ENCODE measurements at regions not wholly inside any gene's neighbourhood (a gene's known extent, or its start where the extent isn't known, plus 50 kb on each side); places are given as distances from the start of the nearest gene placed in this dataset.

GRCh38 chr12:124462750-124463149 lies 104.7 kb downstream of the NCOR2 start:
- Histone ChIP-seq H3K27ac (peak overlapping the region in 1 of 12 donors; percentile 61), H3K9me3 (peaks cover 0 to 2% (median 0%) of the 10 kb centered on the region in 12 donors), H3K36me3 (peaks cover 0 to 78% (median 54%) of the 10 kb centered on the region in 9 donors), H3K4me1 (peaks cover 2 to 44% (median 22%) of the 10 kb centered on the region in 12 donors), H3K27me3 (no peaks in the 10 kb centered on the region), H3K4me3 (no peak overlapping the region)
- intact Hi-C loops (cut with DNase I), result no loop called here
- peak in 1 of 5 donors; percentile 7 for DNase-seq
- 91 to 92% (median 91%) methylated on average over 9 of the region's 9 CpGs for WGBS, 4 donors
- TF ChIP-seq CTCF (IDR thresholded peaks at IDR 0.05) (no peak), POLR2A (IDR thresholded peaks at IDR 0.05) (no peak)
- ATAC-seq, result no peak

GRCh38 chr12:124461851-124462623 lies 105.4 kb downstream of the NCOR2 start:
- H3K27me3 ChIP-seq, result no peaks in the 10 kb centered on the region
- 88 to 90% (median 89%) methylated on average over 22 of the region's 22 CpGs for WGBS, 4 donors
- peaks cover 0 to 78% (median 54%) of the 10 kb centered on the region in 9 donors for H3K36me3 ChIP-seq
- TF ChIP-seq POLR2A (IDR thresholded peaks at IDR 0.05) (no peak), CTCF (IDR thresholded peaks at IDR 0.05) (no peak)
- H3K4me3 ChIP-seq, result no peak overlapping the region
- peaks cover 0 to 2% (median 0%) of the 10 kb centered on the region in 12 donors for H3K9me3 ChIP-seq
- DNase-seq (peak in 1 of 5 donors; percentile 65), ATAC-seq (no peak)
- intact Hi-C loops (cut with DNase I), result no loop called here
- no peak overlapping the region for H3K27ac ChIP-seq
- H3K4me1 ChIP-seq, result peaks cover 4 to 51% (median 29%) of the 10 kb centered on the region in 12 donors

DNA sequence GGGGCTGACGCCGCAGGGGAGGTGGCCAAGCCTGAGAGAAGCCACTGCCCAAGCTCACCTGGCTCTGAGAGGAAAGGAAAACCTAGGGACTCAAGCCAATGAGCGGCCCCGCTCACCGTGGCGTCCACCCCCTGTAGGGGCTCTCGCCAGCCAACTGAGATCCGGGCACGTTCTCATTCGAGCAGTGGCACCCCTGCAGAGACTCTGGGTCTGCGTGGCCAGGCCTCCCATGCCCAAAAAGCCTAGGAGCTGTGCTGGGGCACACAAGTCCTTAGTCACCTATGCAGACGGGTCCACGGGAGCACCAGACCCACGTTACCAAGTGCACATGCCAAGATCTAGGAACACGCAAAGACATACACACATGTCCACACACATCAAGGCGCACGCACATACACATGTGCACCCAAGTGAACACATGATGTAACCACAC lies 106.2 kb downstream of the NCOR2 start:
- TF ChIP-seq CTCF (IDR thresholded peaks at IDR 0.05) (no peak), POLR2A (IDR thresholded peaks at IDR 0.05) (no peak)
- WGBS, 4 donors, result 94 to 97% (median 94%) methylated on average over 9 to 17 of the region's 17 CpGs
- no peak for ATAC-seq
- Histone ChIP-seq H3K4me3 (no peak overlapping the region), H3K4me1 (peaks cover 4 to 53% (median 31%) of the 10 kb centered on the region in 12 donors), H3K27me3 (no peaks in the 10 kb centered on the region), H3K36me3 (peaks cover 0 to 81% (median 57%) of the 10 kb centered on the region in 9 donors), H3K9me3 (peaks cover 0 to 2% (median 0%) of the 10 kb centered on the region in 12 donors), H3K27ac (no peak overlapping the region)
- peak in 1 of 5 donors; percentile 53 for DNase-seq
- intact Hi-C loops (cut with DNase I), result no loop called here

- no peak for DNase-seq
- Histone ChIP-seq H3K4me3 (no peak overlapping the region), H3K27ac (no peak overlapping the region), H3K27me3 (no peaks in the 10 kb centered on the region), H3K36me3 (peaks cover 0 to 83% (median 52%) of the 10 kb centered on the region in 9 donors), H3K4me1 (peaks cover 4 to 53% (median 32%) of the 10 kb centered on the region in 12 donors), H3K9me3 (peaks cover 0 to 2% (median 0%) of the 10 kb centered on the region in 12 donors)
- 86 to 93% (median 91%) methylated on average over 6 to 9 of the region's 9 CpGs for WGBS, 4 donors
- ATAC-seq, result no peak
- TF ChIP-seq POLR2A (IDR thresholded peaks at IDR 0.05) (no peak), CTCF (IDR thresholded peaks at IDR 0.05) (no peak)
- intact Hi-C loops (cut with DNase I), result no loop called here
Measured at GRCh38 chr12:124460771-124461170, 106.6 kb downstream of the NCOR2 start.
